IMR-90 (cell line): ENCODE measurements at regions not wholly inside any gene's neighbourhood (a gene's known extent, or its start where the extent isn't known, plus 50 kb on each side); places are given as distances from the start of the nearest gene placed in this dataset.
"Not testable (repeated sequence)": the region's sequence is repeated elsewhere in the genome, so short reads cannot be mapped to it uniquely, and the experiment has no call there.

ENCODE experiments used
- ATAC-seq: fragments of 200-7000 bp; cut with Tn5 transposase; 2 replicates; pipeline ENCODE4 v1.9.1; 2020; ENCODE audit warnings: low read depth, mild to moderate bottlenecking, moderate library complexity
- BruUV-seq: library from RNA; stranded (reverse); fragments of 400-500 nt; replicated peaks from 2 replicates; lab custom pipeline; 2021; lab: Mats Ljungman, UMichigan
- CTCF ChIA-PET: fragments of 300-600 bp; formaldehyde crosslinking; extraction: SDS; loops from one replicate; lab custom pipeline; 2021; ENCODE audit warnings: antibody characterized with exemption; lab: Yijun Ruan, JAX
- POLR2A ChIA-PET: fragments of 300-600 bp; sonication (Branson Sonifier 250); formaldehyde crosslinking; loops from one replicate; lab custom pipeline; 2022; ENCODE audit warnings: antibody characterized with exemption; ENCODE audit not compliant: unreplicated experiment; lab: Charles Lee
- DNase-seq: peaks from one replicate; pipeline ENCODE4 v3.0.0; 2013
- H2AFZ ChIP-seq: replicated peaks from 2 replicates; pipeline ENCODE3; 2013; ENCODE audit warnings: low read length, mild to moderate bottlenecking; ENCODE audit not compliant: poor library complexity
- H2AK5ac ChIP-seq: 2 replicates; pipeline ENCODE4 v1.6.1; 2013; ENCODE audit warnings: low read depth, low read length, inconsistent platforms
- H2AK9ac ChIP-seq: replicated peaks from 2 replicates; pipeline ENCODE3; 2013; ENCODE audit warnings: mild to moderate bottlenecking, low read depth, low read length, moderate library complexity; ENCODE audit not compliant: poor library complexity
- H2BK120ac ChIP-seq: 2 replicates; pipeline ENCODE4 v1.6.1; 2013; ENCODE audit warnings: low read depth, low read length, inconsistent platforms
- H2BK15ac ChIP-seq: 3 replicates; pipeline ENCODE4 v1.6.1; 2013; ENCODE audit warnings: low read depth, low read length, inconsistent platforms
- H2BK20ac ChIP-seq: 2 replicates; pipeline ENCODE4 v1.6.1; 2013; ENCODE audit warnings: low read depth, mild to moderate bottlenecking, inconsistent platforms, low read length, moderate library complexity
- H2BK5ac ChIP-seq: 2 replicates; pipeline ENCODE4 v1.6.1; 2013; ENCODE audit warnings: mild to moderate bottlenecking, low read depth, low read length, inconsistent platforms; ENCODE audit not compliant: poor library complexity, severe bottlenecking
- H3K14ac ChIP-seq: replicated peaks from 2 replicates; pipeline ENCODE4 v1.6.1; 2013; ENCODE audit warnings: low read depth, low read length, inconsistent platforms
- H3K18ac ChIP-seq: 2 replicates; pipeline ENCODE4 v1.6.1; 2013; ENCODE audit warnings: low read depth, low read length, control low read depth
- H3K23ac ChIP-seq: 2 replicates; pipeline ENCODE4 v1.6.1; 2013; ENCODE audit warnings: low read depth, low read length, inconsistent platforms
- H3K27ac ChIP-seq: 2 replicates; pipeline ENCODE4 v1.5.1; 2013; ENCODE audit warnings: mild to moderate bottlenecking, control low read depth, low read length; ENCODE audit not compliant: insufficient read depth
- H3K27me3 ChIP-seq: 2 replicates; pipeline ENCODE4 v1.6.1; 2013; ENCODE audit warnings: low read length; ENCODE audit not compliant: control insufficient read depth, insufficient read depth
- H3K36me3 ChIP-seq: 2 replicates; pipeline ENCODE4 v1.6.1; 2013; ENCODE audit warnings: low read length, mixed read lengths; ENCODE audit not compliant: control insufficient read depth, insufficient read depth
- H3K4ac ChIP-seq: 2 replicates; pipeline ENCODE4 v1.6.1; 2013; ENCODE audit warnings: low read depth, low read length, inconsistent platforms
- H3K4me1 ChIP-seq: 2 replicates; pipeline ENCODE4 v1.6.1; 2013; ENCODE audit warnings: low read length, mixed read lengths; ENCODE audit not compliant: control insufficient read depth, insufficient read depth
- H3K4me2 ChIP-seq: 2 replicates; pipeline ENCODE4 v1.6.1; 2013; ENCODE audit warnings: low read depth, mild to moderate bottlenecking, control low read depth, low read length, moderate library complexity
- H3K4me3 ChIP-seq: 2 replicates; pipeline ENCODE4 v1.5.1; 2013; ENCODE audit warnings: low read depth, mild to moderate bottlenecking, control low read depth, low read length, moderate library complexity; ENCODE audit not compliant: insufficient read depth
- H3K56ac ChIP-seq: 2 replicates; pipeline ENCODE4 v1.6.1; 2013; ENCODE audit warnings: low read length, inconsistent platforms; ENCODE audit not compliant: insufficient read depth; ENCODE audit errors: extremely low read depth
- H3K79me1 ChIP-seq, 2 experiments: 2 replicates each; pipeline ENCODE4 v1.6.1; 2013; ENCODE audit warnings: low read length in 2 of 2, inconsistent platforms in 1 of 2, low read depth in 1 of 2
- H3K9ac ChIP-seq: 2 replicates; pipeline ENCODE4 v1.6.1; 2013; ENCODE audit warnings: low read depth, low read length, control low read depth
- H3K9me1 ChIP-seq: 2 replicates; pipeline ENCODE4 v1.6.1; 2013; ENCODE audit warnings: low read length, inconsistent platforms; ENCODE audit not compliant: insufficient read depth
- H3K9me3 ChIP-seq: 2 replicates; pipeline ENCODE4 v1.6.1; 2013; ENCODE audit warnings: low read length; ENCODE audit not compliant: control insufficient read depth, insufficient read depth
- H4K20me1 ChIP-seq: 2 replicates; pipeline ENCODE4 v1.6.1; 2013; ENCODE audit warnings: low read length, inconsistent platforms; ENCODE audit not compliant: insufficient read depth
- H4K5ac ChIP-seq: 2 replicates; pipeline ENCODE4 v1.6.1; 2013; ENCODE audit warnings: mild to moderate bottlenecking, low read depth, low read length, control low read depth
- H4K8ac ChIP-seq, 2 experiments: 2 replicates each; pipeline ENCODE4 v1.6.1; 2013; ENCODE audit warnings: low read depth in 2 of 2, low read length in 2 of 2, control low read depth in 1 of 2, inconsistent platforms in 1 of 2
- H4K91ac ChIP-seq: 2 replicates; pipeline ENCODE4 v1.6.1; 2013; ENCODE audit warnings: low read depth, low read length, inconsistent platforms; ENCODE audit not compliant: insufficient read depth
- BHLHE40 ChIP-seq: fragments of 150-350 bp; IDR thresholded peaks from 2 replicates; pipeline ENCODE4 v1.6.1; 2016; ENCODE audit warnings: mild to moderate bottlenecking, low read depth, low read length
- CEBPB ChIP-seq: IDR thresholded peaks from 2 replicates; pipeline ENCODE4 v1.6.1; 2012; ENCODE audit warnings: low read depth, low read length, improper control_type of control experiment
- CHD1 ChIP-seq: IDR thresholded peaks from 2 replicates; pipeline ENCODE4 v1.6.1; 2012; ENCODE audit warnings: low read depth, low read length, improper control_type of control experiment
- CTCF ChIP-seq: conservative IDR thresholded peaks from 2 replicates; pipeline ENCODE4 v1.5.1; 2012; ENCODE audit warnings: mild to moderate bottlenecking, low read depth, low read length, improper control_type of control experiment
- FOS ChIP-seq: fragments of 150-350 bp; IDR thresholded peaks from 2 replicates; pipeline ENCODE4 v1.6.1; 2016; ENCODE audit warnings: low read depth, low read length
- MAFK ChIP-seq: IDR thresholded peaks from 2 replicates; pipeline ENCODE4 v1.6.1; 2012; ENCODE audit warnings: low read depth, low read length, improper control_type of control experiment
- MAZ ChIP-seq: IDR thresholded peaks from 2 replicates; pipeline ENCODE4 v1.6.1; 2012; ENCODE audit warnings: low read depth, mild to moderate bottlenecking, low read length, improper control_type of control experiment, moderate library complexity, borderline replicate concordance
- POLR2A ChIP-seq: IDR thresholded peaks from 2 replicates; pipeline ENCODE4 v1.6.1; 2012; ENCODE audit warnings: mild to moderate bottlenecking, low read depth, low read length
- RAD21 ChIP-seq: IDR thresholded peaks from 2 replicates; pipeline ENCODE4 v1.6.1; 2012; ENCODE audit warnings: low read length, improper control_type of control experiment
- RCOR1 ChIP-seq: IDR thresholded peaks from 2 replicates; pipeline ENCODE4 v1.6.1; 2012; ENCODE audit warnings: mild to moderate bottlenecking, low read length, improper control_type of control experiment; ENCODE audit not compliant: insufficient replicate concordance
- WGBS, 2 experiments: methylation state at CpG; one replicate each; pipeline versions ENCODE4 v1.1.5 to v1.1.7; 2013; ENCODE audit warnings: missing lambda C conversion rate in 2 of 2; ENCODE audit not compliant: insufficient read length in 1 of 2; ENCODE audit errors: extremely low coverage in 2 of 2; 5-methylcytosine and 5-hydroxymethylcytosine counted together
- dilution Hi-C: fragments of 300-500 bp; cut with HindIII; formaldehyde crosslinking; loops from one replicate; pipeline ENCODE4 v1.14.3; 2018; ENCODE audit warnings: low sequenced_read_pairs; ENCODE audit not compliant: unreplicated experiment
- in situ Hi-C: fragments of 300-500 bp; cut with MboI; formaldehyde crosslinking; loops from 3 replicates; pipeline ENCODE4 v1.14.3; 2019; ENCODE audit warnings: low sequenced_read_pairs, inconsistent platforms, mixed read lengths
- intact Hi-C: fragments of 100-400 bp; cut with micrococcal nuclease; formaldehyde crosslinking; loops from 2 replicates; pipeline ENCODE4 v1.10.0; 2022

- Histone ChIP-seq H4K91ac (no peak overlapping the region), H3K27me3 (peaks cover 2% of the 10 kb centered on the region), H3K14ac (no peak overlapping the region), H3K4me3 (no peak overlapping the region), H2BK120ac (no peak overlapping the region), H4K20me1 (no peaks in the 10 kb centered on the region), H2AK9ac (no peak overlapping the region), H3K23ac (no peak overlapping the region), H3K4me1 (no peaks in the 10 kb centered on the region), H2AFZ (no peak overlapping the region), H3K9me3 (0 out of 2 replicates have a peak, but pooled peaks cover 2% of the 10 kb centered on the region), H3K27ac (no peak overlapping the region), H3K9ac (no peak overlapping the region), H3K79me1 (no peaks in the 10 kb centered on the region), H3K4ac (no peak overlapping the region), H4K5ac (no peak overlapping the region), H3K56ac (no peak overlapping the region), H2BK5ac (no peak overlapping the region), H3K4me2 (no peak overlapping the region), H3K18ac (no peak overlapping the region), H2BK20ac (no peak overlapping the region), H4K8ac (no peak overlapping the region), H2AK5ac (no peak overlapping the region), H3K36me3 (no peaks in the 10 kb centered on the region), H2BK15ac (no peak overlapping the region), H3K9me1 (no peaks in the 10 kb centered on the region)
- no CpG with 5 or more reads among the region's 2 CpGs for WGBS, 2 experiments
- TF ChIP-seq CHD1 (no peak), MAFK (no peak), BHLHE40 (no peak), POLR2A (no peak), RAD21 (no peak), RCOR1 (no peak), MAZ (no peak), CEBPB (no peak), CTCF (no peak), FOS (no peak)
- dilution Hi-C loops (no loop called here), intact Hi-C loops (loop anchor here (10.0 kb wide), 1 partner anchor 133 kb away; no protein-coding TSS in a partner anchor), in situ Hi-C loops (no loop called here)
- DNase-seq = no peak
- BruUV-seq = no TSS peak
- ATAC-seq = no peak
- ChIA-PET POLR2A (no interaction called here), CTCF (no interaction called here)
These were observed 275.6 kb downstream of the SEC61B start for GRCh38 chr9:99497641-99498040.

GRCh38 chr9:99498979-99499378 lies 276.9 kb downstream of the SEC61B start:
- WGBS, 2 experiments = no CpG with 5 or more reads among the region's 16 CpGs

More at GRCh38 chr9:99498979-99499378, 276.9 kb downstream of the SEC61B start:
- H2AFZ ChIP-seq, H3K27me3 ChIP-seq, H4K91ac ChIP-seq, DNase-seq, H3K4ac ChIP-seq, H3K23ac ChIP-seq, H3K56ac ChIP-seq, H2BK120ac ChIP-seq, BruUV-seq, POLR2A ChIA-PET, H3K9me3 ChIP-seq, H2BK15ac ChIP-seq, H2AK5ac ChIP-seq, H4K20me1 ChIP-seq, dilution Hi-C loops, H3K4me1 ChIP-seq, H2BK5ac ChIP-seq, CTCF ChIA-PET, H3K9ac ChIP-seq, ATAC-seq, H3K18ac ChIP-seq, H3K9me1 ChIP-seq, H4K8ac ChIP-seq, H3K4me3 ChIP-seq, H2AK9ac ChIP-seq, H3K27ac ChIP-seq, H3K14ac ChIP-seq, in situ Hi-C loops, H3K36me3 ChIP-seq, H2BK20ac ChIP-seq, H4K5ac ChIP-seq, H3K4me2 ChIP-seq, H3K79me1 ChIP-seq: not testable (repeated sequence)
- intact Hi-C loops = loop anchor here (10.0 kb wide), 1 partner anchor 134 kb away; no protein-coding TSS in a partner anchor
